ENCODE measurements at regions not wholly inside any gene's neighbourhood (a gene's known extent, or its start where the extent isn't known, plus 50 kb on each side); places are given as distances from the start of the nearest gene placed in this dataset.

DNA sequence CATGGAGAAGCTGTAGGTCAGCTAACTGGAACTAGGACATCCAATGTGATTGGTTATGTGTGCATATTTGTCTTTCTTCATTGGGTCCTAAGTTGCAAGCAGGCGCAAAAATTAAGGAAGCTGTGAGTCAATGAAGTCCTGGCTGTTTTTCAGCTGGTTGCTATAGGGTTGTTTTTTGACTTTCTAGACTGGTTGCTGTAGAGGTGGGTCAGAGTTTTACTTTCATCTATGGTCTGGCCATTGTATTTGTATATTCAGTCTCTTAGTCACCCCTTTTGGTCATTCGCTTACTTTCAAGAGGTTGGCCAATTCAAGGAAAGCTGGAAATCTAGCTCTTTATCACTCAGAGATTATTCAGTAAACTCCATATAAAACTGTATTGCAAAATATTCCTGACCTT lies 62.0 kb upstream of the AMZ2 start:
- no peak for DNase-seq

DNA sequence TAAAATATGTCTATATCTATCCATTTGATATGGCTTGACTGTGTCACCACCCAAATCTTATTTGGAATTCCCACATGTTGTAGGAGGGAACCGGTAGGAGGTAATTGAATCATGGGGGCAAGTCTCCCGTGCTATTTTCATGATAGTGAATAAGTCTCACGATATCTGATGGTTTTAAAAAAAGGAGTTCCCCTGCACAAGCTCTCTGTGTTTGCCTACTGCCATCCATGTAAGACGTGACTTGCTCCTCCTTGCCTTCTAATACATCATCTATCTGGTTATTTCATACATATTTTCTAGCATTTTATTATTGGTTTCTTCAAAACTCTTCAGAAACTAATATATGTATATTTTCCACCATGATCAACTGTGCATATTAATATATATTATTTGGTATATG lies 57.3 kb upstream of the AMZ2 start:
- DNase-seq, result no peak

DNA sequence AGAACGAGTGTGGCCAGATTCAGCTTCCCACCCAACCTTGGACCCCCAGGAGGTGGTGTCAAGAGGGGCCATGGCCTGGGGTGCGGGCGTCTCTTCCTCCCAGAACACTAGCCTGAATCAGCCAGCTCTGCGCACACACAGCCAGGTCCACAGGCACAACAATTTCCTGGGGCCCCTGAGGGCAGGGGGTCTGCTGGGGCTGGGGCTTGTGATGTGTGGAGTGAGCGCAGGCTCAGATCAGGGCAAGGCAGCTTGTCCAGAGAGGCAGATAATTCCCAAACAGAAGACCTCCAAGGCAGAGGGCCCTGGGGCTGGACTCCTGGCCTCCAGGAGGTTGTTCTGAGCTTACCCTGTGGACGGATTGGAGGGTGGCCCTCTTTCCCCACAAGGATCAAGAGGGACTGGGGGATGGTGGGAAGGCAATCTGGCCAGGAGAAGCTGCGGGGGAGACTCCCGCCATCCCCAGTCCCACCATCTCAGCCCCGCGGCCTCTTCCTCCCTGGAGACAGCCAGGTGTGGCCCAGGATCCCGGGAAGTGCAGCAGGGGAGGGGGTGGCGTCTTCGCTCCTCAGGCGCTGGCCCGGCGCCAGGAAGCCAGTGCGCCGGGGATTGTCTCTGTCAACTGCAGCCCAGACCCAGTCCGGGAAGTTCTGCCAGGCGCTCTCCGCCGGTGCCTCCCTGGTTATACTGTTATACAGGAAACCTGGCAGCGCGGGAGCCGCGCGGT lies 52.0 kb upstream of the AMZ2 start:
- no peak for DNase-seq

DNA sequence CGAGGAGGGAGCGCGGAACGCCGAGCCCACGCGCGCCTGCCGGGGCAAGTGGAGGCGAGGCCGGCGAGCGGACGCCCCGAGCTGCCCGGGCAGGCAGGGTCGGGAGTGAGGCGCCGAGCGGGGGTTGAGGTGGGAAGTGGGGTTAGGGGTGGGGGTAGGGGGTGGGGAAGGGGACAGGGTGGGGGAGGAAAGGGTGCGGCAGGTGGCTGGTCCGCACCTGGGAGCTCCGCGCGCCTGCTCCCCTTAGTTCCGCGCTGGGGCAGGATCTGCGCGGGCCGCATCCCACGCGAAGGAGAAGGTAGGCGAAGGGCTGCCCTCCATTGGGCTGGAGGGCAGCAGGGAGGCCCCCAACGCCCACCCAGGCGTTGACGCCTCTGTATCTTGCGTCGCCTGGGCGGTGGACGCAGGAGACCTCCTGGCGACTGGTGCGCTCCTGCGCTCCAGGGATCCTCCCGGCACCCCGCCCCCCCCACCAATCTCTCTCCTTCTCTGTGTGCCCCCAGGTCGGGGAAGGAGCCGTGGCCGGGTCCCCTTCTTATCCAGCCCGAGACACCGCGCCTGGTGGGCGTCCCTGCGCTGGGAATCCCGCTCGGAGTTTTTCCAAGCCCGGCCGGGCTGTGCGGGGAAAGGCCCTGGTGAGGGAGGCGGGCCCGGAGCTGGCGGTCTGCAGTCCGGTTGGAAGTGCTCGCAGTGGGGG lies 51.3 kb upstream of the AMZ2 start:
- DNase-seq, result no peak

GRCh38 chr17:68197091-68197996 lies 50.5 kb upstream of the AMZ2 start:
- DNase-seq, result no peak

- DNase-seq, result no peak
Measured at GRCh38 chr17:68197997-68198930, 49.6 kb upstream of the AMZ2 start.
